GM20431 (cell line): ENCODE measurements at regions not wholly inside any gene's neighbourhood (a gene's known extent, or its start where the extent isn't known, plus 50 kb on each side); places are given as distances from the start of the nearest gene placed in this dataset.
"Not testable (repeated sequence)": the region's sequence is repeated elsewhere in the genome, so short reads cannot be mapped to it uniquely, and the experiment has no call there.

Experiments used
- in situ Hi-C: fragments of 300-500 bp; cut with MseI, MboI; formaldehyde crosslinking; loops from one replicate; pipeline ENCODE4 v1.15.0; 2020; ENCODE audit warnings: low sequenced_read_pairs; ENCODE audit not compliant: unreplicated experiment

- in situ Hi-C loops: no loop called here
Measured at GRCh38 chr2:192558637-192559036, 363.9 kb upstream of the TMEFF2 start.

DNA sequence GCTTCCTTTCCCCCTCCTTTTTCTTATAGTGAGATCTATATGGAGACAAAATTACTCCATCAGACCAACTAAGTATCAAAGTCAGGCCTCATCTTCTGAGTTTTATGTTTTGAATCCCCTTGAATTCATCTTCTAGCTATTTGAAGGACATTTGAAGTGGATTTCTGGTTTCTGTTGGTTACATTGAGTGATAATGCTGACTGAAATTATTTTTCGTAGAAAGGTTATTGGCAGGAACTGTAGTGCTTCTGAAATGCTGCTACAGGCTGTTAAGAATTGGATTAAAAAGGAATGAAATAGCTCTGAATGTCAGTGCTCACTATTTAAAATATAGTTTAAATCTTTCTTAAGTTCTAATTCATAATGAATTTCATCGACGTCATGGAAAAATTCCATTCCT lies 361.0 kb upstream of the TMEFF2 start:
- in situ Hi-C loops: no loop called here

DNA sequence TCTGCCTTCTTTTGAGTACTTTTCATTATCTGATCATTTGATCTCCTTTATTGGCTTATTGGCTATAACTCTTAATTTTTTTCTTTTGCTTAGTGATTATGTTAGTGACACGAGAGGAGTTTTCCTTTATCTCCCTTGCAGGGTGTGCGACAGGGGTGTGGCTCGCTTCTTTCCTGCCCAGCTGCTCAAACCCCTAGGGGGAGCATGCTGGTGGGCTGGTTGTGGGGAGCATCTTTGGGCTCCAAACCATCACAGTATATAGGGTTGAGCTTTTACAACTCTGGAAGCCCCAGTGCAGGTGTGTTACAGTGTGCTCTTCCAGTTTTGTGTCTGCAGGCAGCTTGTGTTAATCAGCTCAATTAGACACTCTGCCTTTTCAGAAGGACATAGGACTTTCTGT lies 357.0 kb upstream of the TMEFF2 start:
- in situ Hi-C loops: no loop called here

DNA sequence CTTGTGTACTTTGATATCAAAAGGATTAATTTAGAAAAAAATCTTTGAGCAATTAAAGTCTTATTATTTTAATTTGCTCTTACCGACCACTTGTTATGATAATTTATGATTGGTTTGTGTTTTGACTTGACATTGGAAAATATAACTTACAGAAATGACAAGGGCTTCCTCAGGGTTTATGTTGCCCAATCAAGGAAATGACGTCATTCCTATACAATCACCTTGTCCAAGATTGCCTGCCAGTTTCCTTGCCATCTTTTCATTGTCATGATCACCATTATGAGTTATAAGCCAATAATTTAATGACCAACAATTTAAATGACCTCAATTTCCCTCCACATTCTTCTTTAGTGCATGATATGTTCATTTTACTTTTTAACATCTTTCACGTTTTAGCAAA lies 351.8 kb upstream of the TMEFF2 start:
- in situ Hi-C loops: no loop called here

DNA sequence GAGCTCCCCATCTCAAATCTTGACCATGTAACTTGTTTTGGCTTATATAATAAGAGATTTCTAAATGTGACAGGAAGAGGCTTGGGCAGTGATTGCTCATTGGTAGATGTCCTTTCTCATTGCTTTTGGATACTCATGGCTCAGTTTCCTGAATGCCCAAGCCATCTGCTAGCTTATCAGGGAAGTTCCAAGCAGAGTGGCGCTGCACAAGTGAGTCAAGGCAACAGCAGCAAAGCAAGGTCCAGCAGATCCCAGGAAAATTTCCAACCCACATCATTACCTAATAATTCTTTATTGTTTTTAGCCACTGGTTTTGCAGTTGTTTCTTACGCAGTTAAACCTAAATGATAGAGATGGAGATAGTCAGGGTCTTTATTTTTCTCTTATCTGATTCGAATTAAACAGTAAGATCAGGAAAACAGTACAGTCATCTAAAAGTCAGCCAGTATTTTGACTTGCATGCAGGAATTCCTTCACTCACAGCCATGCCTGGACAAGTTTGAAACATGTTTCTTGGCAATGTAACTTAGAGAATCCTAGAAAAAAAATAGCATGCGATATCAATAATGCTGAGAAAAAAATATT lies 349.7 kb upstream of the TMEFF2 start:
- in situ Hi-C loops: no loop called here

- in situ Hi-C loops: not testable (repeated sequence)
Measured at GRCh38 chr2:192542148-192543066, 347.7 kb upstream of the TMEFF2 start.

GRCh38 chr2:192539306-192539705 lies 344.6 kb upstream of the TMEFF2 start:
- in situ Hi-C loops: no loop called here

DNA sequence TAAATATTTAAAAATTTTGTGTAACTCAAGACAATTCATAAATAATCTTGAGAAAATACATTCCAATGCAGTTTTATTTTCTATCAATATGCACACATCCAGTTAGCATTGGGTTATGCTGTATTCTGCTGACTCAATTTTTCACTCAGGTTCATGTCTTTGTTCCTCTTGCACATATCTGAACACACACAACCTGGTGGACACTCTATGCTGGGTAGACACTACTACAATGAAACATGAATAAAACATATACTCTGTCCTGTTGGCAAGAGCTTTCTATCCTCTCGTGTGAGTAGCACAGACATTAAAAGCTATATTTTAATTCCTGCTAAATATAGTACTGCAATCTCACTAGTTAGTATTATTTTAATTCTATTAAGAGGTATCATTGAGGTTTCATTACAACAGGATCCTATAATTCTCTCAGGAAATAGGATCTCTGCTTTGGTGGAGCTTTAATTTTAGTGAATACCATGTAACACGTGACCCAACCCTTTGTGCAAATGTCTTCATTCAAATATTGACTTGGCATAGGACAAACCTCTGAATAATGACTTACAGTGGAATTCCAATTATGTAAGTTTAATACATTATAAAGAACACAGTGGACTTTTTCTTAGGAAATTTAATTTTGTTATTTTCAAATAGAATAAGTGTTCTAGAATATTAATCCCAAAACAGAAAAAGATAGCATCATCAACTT lies 342.3 kb upstream of the TMEFF2 start:
- in situ Hi-C loops: no loop called here

DNA sequence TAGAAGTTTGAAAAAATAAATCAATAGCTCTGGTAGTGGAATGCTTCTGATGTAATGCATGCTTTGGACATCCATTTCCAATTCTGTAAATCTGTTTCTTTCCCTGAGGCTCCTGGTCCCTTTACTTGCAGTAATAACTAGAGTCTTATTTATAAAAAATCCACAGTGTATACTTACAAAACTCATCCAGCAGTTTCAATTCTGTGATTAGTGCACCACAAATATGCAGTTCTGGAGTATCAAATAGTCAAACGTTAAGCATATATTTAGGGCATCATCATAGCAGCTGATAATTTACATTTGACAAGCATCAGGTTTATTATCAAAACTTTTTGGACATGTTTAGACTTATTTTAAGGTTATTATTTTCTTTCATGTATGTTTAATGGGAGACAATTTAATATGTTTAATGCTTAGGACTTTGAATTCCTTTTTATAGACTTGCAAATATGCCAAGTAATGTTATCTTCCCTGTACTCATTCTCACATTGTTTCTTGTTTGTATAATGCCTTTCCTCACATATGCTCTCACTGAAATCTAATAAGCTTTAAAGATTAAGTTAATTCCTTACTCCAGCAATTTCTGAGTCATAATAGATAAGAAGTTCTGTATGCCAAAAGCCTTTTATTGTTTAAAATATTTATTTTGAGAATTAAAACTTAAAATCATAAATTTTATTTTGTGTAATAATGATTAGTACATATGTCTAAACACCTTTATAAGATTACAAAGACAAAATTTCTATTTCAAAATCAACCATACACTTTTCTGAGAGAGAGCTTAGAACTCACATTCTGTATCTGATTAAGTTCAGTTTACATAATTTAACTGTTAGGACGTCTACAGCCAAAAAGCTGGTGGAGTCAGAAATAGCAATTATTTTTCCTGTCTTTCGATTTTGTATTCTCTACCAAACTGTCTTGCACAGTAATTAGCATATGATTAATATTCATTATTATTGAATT lies 341.5 kb upstream of the TMEFF2 start:
- in situ Hi-C loops: no loop called here

- in situ Hi-C loops: no loop called here
Measured at GRCh38 chr2:192534072-192534471, 339.3 kb upstream of the TMEFF2 start.

GRCh38 chr2:192524642-192525251 lies 330.0 kb upstream of the TMEFF2 start:
- in situ Hi-C loops: not testable (repeated sequence)

- in situ Hi-C loops: not testable (repeated sequence)
Measured at GRCh38 chr2:192524214-192524613, 329.5 kb upstream of the TMEFF2 start.

GRCh38 chr2:192515937-192516336 lies 321.2 kb upstream of the TMEFF2 start:
- in situ Hi-C loops: no loop called here

DNA sequence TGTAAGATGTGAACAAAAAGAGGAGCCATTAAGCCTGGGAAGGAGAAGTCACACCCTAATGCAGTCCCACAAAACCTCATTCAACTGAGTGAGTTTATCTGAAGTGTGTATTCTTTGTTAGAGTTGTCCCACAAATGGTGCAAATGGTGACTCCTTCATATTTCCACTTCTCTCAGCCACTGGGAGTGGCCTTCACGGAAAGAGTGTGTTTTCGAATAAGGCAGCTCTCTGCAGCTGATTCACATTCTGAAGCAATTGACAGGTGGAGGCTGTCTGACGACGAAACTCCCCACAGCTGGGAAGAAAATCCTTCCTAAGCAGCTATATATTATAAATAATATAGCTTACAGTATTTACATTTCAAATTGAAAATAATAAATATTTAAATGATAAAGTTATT lies 318.8 kb upstream of the TMEFF2 start:
- in situ Hi-C loops: no loop called here

DNA sequence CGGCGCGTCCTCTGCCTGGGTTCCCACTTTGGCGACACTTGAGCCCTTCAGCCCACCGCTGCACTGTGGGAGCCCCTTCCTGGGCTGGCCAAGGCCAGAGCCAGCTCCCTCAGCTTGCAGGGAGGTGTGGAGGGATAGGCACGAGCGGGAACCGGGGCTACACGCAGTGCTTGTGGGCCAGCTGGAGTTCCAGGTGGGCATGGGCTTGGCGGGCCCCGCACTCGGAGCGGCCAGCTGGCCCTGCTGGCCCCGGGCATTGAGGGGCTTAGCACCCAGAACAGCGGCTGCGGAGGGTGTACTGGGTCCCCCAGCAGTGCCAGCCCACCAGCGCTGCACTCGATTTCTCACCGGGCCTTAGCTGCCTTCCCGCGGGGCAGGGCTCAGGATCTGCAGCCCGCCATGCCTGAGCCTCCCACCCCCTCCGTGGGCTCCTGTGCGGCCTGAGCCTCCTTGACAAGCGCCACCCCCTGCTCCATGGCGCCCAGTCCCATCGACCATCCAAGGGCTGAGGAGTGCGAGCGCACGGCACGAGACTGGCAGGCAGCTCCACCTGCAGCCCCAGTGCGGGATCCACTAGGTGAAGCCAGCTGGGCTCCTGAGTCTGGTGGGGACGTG lies 313.2 kb upstream of the TMEFF2 start:
- in situ Hi-C loops: not testable (repeated sequence)

- in situ Hi-C loops: no loop called here
Measured at GRCh38 chr2:192500550-192501200, 305.9 kb upstream of the TMEFF2 start.

DNA sequence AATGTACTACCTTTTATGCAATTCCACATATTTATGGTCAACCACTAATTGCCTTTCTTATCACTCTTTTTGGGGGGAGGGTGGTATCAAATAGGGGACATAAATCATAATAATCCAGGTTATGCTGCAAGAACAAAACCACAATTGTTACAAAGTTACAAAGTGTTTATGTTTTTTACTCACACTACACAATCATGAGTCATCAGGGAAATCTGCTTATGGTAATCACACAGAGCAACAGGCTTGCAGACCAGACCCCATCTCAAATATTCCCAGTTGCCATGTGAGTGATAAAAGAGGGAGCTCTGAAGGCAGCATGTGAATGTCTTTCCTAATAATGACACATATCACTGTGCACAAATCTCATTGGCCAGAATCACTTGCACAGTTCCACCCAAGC lies 304.7 kb upstream of the TMEFF2 start:
- in situ Hi-C loops: no loop called here

DNA sequence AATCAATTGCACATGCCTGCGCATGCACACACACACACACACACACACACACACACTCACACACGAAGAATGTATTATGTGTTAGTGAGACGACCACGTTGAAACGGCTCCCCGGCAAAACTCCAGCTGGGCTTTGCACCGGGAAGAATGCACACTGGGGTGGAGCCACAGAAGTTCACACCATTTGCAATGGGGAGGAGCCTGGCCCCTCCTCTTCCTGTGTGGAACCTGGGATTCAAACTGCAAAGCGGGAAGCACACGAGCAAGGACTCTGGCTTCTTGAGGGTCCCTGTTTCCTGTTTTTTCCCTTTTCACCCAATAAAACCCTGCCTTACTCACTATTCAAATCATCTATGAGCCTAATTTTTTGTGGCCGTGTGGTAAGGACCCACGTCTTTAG lies 304.0 kb upstream of the TMEFF2 start:
- in situ Hi-C loops: no loop called here

- in situ Hi-C loops: not testable (repeated sequence)
Measured at GRCh38 chr2:192488158-192488557, 293.4 kb upstream of the TMEFF2 start.
